Ishikawa (cell line): ENCODE measurements at regions not wholly inside any gene's neighbourhood (a gene's known extent, or its start where the extent isn't known, plus 50 kb on each side); places are given as distances from the start of the nearest gene placed in this dataset.

Experiments
- CEBPB ChIP-seq: IDR thresholded peaks from 2 replicates; pipeline ENCODE4 v1.6.1; 2012
- CREB1 ChIP-seq: IDR thresholded peaks from 2 replicates; pipeline ENCODE4 v1.6.1; 2012; ENCODE audit warnings: low read depth
- EGR1 ChIP-seq: IDR thresholded peaks from 2 replicates; pipeline ENCODE4 v1.6.1; 2012
- EP300 ChIP-seq: IDR thresholded peaks from 2 replicates; pipeline ENCODE4 v1.6.1; 2012; ENCODE audit warnings: borderline replicate concordance
- FOXM1 ChIP-seq: IDR thresholded peaks from 2 replicates; pipeline ENCODE4 v1.6.1; 2012; ENCODE audit warnings: low read depth, borderline replicate concordance
- NFIC ChIP-seq: IDR thresholded peaks from 2 replicates; pipeline ENCODE4 v1.6.1; 2012
- RAD21 ChIP-seq: IDR thresholded peaks from 2 replicates; pipeline ENCODE4 v1.6.1; 2012; ENCODE audit warnings: low read depth
- TAF1 ChIP-seq: IDR thresholded peaks from 2 replicates; pipeline ENCODE4 v1.6.1; 2012; ENCODE audit warnings: low read depth, mild to moderate bottlenecking
- TCF12 ChIP-seq: IDR thresholded peaks from 2 replicates; pipeline ENCODE4 v1.6.1; 2012; ENCODE audit warnings: low read depth
- TEAD4 ChIP-seq: IDR thresholded peaks from 2 replicates; pipeline ENCODE4 v1.6.1; 2012
- YY1 ChIP-seq: IDR thresholded peaks from 2 replicates; pipeline ENCODE4 v1.6.1; 2012; ENCODE audit warnings: low read depth
- ZBTB7A ChIP-seq: IDR thresholded peaks from 2 replicates; pipeline ENCODE4 v1.6.1; 2012; ENCODE audit warnings: low read depth
- TF ChIP-seq, protein P1 (sequence below): IDR thresholded peaks from 2 replicates; pipeline ENCODE4 v1.6.1; 2012
- TF ChIP-seq, protein P2 (sequence below): IDR thresholded peaks from 2 replicates; pipeline ENCODE4 v1.6.1; 2012
- TF ChIP-seq, protein P3 (sequence below): IDR thresholded peaks from 2 replicates; pipeline ENCODE4 v1.6.1; 2012; ENCODE audit warnings: low read depth, mild to moderate bottlenecking

DNA sequence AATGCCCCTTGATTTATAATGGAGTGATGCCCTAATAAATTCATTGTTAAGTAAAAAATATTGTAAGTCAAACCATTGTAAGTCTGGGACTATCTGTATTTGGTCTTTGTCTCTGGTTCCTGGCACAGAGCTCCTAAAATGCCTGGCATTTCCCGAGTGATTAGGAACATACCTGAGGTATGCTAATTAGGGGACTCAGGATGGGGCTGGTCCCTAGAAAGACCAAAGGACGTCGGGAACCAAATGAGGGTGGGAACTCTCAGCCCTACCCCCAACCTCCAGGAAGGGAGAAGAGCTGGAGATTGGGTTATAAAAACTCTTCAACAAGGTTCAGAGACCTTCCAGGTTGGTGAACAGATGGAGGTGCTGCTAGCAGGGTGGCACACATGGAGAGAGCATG lies 82.6 kb upstream of the ARG1 start:
- TF ChIP-seq FOXM1 (no peak), TAF1 (no peak)

DNA sequence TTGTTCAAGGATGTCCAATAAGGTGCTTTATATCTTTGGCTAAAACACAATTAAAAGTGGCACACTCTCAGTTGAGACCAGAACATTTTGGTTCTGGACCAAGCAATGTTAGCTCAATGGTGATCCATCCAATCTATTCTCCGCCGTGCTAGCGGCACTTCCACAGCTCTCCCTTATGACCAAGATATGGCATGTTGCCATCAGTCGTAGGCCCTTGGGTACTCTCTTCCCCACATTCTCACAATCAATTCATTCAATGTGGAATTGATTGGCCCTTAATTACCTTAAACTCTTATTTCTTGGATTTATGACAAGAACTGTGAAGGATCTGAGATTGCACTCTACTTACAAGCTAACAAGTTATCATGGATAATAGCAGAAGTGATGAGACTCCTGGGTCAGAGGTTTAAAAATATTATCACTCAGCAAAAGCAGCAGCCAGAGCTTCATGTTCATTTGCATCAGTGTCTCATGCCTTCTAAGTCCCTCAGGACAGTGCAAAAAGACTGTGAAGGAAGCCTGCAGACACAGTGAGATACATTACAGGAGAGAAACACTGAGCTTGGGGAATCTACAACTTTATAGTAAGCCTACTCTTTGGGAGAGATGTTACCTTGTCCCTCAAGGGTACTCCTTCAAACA lies 80.0 kb upstream of the ARG1 start:
- no peak for TF ChIP-seq EGR1
- no peak for TF ChIP-seq TEAD4
- TF ChIP-seq FOXM1, result no peak
- TF ChIP-seq TCF12, result no peak
- TF ChIP-seq, protein P1, sequence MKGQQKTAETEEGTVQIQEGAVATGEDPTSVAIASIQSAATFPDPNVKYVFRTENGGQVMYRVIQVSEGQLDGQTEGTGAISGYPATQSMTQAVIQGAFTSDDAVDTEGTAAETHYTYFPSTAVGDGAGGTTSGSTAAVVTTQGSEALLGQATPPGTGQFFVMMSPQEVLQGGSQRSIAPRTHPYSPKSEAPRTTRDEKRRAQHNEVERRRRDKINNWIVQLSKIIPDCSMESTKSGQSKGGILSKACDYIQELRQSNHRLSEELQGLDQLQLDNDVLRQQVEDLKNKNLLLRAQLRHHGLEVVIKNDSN, result no peak
- TF ChIP-seq CREB1, result no peak
- no peak for TF ChIP-seq RAD21
- TF ChIP-seq, protein P2, sequence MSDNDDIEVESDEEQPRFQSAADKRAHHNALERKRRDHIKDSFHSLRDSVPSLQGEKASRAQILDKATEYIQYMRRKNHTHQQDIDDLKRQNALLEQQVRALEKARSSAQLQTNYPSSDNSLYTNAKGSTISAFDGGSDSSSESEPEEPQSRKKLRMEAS, result no peak
- TF ChIP-seq, protein P3, sequence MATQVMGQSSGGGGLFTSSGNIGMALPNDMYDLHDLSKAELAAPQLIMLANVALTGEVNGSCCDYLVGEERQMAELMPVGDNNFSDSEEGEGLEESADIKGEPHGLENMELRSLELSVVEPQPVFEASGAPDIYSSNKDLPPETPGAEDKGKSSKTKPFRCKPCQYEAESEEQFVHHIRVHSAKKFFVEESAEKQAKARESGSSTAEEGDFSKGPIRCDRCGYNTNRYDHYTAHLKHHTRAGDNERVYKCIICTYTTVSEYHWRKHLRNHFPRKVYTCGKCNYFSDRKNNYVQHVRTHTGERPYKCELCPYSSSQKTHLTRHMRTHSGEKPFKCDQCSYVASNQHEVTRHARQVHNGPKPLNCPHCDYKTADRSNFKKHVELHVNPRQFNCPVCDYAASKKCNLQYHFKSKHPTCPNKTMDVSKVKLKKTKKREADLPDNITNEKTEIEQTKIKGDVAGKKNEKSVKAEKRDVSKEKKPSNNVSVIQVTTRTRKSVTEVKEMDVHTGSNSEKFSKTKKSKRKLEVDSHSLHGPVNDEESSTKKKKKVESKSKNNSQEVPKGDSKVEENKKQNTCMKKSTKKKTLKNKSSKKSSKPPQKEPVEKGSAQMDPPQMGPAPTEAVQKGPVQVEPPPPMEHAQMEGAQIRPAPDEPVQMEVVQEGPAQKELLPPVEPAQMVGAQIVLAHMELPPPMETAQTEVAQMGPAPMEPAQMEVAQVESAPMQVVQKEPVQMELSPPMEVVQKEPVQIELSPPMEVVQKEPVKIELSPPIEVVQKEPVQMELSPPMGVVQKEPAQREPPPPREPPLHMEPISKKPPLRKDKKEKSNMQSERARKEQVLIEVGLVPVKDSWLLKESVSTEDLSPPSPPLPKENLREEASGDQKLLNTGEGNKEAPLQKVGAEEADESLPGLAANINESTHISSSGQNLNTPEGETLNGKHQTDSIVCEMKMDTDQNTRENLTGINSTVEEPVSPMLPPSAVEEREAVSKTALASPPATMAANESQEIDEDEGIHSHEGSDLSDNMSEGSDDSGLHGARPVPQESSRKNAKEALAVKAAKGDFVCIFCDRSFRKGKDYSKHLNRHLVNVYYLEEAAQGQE, result no peak
- TF ChIP-seq ZBTB7A, result no peak

DNA sequence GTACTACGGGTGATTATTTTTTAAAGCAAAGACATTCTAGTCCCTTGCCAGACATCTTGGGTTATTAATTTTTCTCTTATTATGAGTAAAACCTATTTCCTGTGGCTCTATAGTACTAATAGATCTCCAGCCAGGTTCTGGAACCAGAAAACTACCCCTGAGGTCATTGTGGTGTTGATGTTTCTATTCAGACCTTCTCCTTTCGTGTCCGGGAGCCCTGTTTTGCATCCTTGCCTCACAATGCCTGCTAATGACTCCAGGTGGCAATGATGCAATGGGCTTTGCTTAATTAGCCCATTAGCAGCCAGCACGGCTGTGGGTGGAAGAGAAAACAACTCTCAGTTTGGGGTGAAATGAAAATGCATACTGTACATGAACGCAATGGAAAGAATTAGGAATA lies 62.9 kb upstream of the ARG1 start:
- TF ChIP-seq TEAD4, result no peak
- TF ChIP-seq TAF1, result no peak
- TF ChIP-seq RAD21, result no peak
- TF ChIP-seq ZBTB7A, result no peak
- no peak for TF ChIP-seq FOXM1
- TF ChIP-seq TCF12, result no peak
- no peak for TF ChIP-seq EP300
- TF ChIP-seq, protein P2, result no peak

DNA sequence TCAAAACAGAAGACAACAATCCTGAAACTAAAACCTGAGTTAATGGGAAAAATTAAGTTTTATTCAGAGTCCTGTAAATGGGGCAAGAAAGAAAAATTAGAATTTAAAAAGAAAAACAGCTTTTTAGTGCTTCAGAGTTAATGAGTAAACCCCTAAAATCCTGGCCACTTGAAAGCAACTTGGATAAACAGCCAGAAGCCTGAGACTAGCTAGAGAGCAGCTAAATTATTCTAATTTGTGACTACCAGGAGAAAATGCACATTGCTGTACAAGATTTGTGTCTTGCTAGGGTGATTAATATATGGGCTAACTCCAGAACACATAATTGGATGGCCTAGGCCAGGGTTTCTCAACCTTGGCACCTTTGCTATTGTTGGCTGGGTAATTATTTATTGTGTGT lies 62.4 kb upstream of the ARG1 start:
- TF ChIP-seq EGR1, result no peak
- no peak for TF ChIP-seq FOXM1
- no peak for TF ChIP-seq ZBTB7A
- TF ChIP-seq YY1, result no peak
- no peak for TF ChIP-seq TEAD4
- TF ChIP-seq TCF12, result no peak
- TF ChIP-seq EP300, result no peak
- TF ChIP-seq, protein P2, result no peak
- TF ChIP-seq CEBPB, result no peak
- TF ChIP-seq, protein P1, result no peak
- no peak for TF ChIP-seq CREB1
- no peak for TF ChIP-seq RAD21
- TF ChIP-seq, protein P3, result no peak
- no peak for TF ChIP-seq NFIC
- no peak for TF ChIP-seq TAF1

DNA sequence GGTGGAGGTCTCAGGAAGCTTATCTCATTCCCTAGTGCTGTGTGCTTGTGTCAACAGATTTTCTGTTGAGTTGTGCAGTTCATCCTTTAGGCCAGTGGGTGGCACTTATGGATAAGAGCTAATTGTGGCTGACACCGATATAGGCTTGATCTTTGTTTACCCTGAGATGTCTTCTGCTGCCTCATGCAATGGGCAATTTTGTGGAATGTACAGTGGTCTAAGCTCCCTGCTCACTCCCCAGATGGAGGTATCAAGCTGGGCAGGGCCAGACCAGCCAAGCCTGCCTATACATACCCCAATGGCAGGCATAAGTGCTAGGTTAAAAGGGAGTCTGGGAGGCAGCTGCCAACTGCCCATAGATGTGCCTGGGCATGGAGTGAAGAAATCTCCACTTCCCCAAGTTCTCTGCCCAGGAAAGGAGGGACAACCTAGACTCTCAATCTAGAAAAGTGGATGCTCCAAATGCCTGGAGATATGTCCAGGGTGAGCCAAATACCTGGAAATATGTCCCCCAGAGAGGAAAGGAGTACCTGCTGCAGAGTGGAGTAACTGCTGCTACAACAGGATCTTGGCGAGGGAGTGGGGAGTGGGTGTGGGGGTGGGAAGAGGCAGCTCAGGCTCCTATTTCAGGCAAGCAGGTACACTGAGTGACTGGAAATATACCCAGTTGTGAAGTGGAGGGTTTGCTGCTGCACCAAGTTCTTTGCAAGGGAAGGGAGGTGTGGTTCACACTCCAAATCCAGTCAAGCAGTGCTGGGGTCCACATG lies 53.2 kb upstream of the ARG1 start:
- TF ChIP-seq CEBPB, result no peak
- peak; percentile 61 for TF ChIP-seq RAD21
